Activated T-cell treated with anti-CD3 and anti-CD28 coated beads for 48 hours (primary cell): ENCODE measurements at regions not wholly inside any gene's neighbourhood (a gene's known extent, or its start where the extent isn't known, plus 50 kb on each side); places are given as distances from the start of the nearest gene placed in this dataset.
"Not testable (repeated sequence)": the region's sequence is repeated elsewhere in the genome, so short reads cannot be mapped to it uniquely, and the experiment has no call there.

ENCODE experiments used
- DNase-seq: peaks from one replicate; pipeline ENCODE4 v3.0.0-alpha.2; 2020; ENCODE audit warnings: low read depth

DNA sequence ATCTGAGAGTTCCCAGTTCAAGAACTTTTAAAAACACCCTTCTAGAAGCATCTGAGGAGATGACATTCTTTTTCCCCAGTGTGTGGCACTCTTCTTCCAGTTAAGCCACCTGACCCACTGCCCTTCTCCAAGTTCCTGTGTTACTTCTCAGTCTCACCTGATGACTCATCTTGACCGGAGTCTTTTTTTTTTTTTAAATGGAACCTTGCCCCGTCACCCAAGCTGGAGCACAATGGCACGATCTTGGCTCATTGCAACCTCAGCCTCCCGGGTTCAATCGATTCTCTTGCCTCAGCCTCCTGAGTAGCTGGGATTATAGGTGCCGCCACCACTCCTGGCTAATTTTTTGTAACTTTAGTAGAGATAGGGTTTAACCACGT, 224.1 kb upstream of the DAB2 start:
- DNase-seq: no peak

GRCh38 chr5:39648085-39648847, 223.5 kb upstream of the DAB2 start:
- DNase-seq: no peak

GRCh38 chr5:39640552-39640951, 215.8 kb upstream of the DAB2 start:
- DNase-seq: no peak

DNA sequence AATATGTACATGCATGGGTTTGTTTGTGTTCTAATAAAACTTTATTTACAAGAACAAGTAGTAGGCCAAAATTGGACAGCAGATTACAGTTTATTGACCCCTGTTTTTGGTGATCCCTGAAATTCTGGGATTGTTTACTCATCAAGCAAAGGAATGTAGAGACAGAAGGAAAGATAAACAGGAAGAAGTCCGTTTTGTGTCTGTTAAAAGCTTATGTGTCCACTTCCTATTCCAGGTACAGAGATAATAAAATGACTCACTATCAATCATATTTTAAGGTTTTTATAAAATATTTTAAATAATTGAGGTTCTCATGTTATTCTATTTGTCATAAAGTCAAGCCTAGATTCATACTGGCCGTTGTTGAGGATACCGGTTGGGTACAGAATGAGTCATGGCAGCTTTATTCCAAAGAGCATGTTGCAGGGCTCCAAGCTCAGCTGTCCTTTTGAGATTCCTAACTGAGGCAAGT, 214.9 kb upstream of the DAB2 start:
- no peak for DNase-seq

- DNase-seq: no peak
Observed at GRCh38 chr5:39638813-39639212, 214.0 kb upstream of the DAB2 start.

DNA sequence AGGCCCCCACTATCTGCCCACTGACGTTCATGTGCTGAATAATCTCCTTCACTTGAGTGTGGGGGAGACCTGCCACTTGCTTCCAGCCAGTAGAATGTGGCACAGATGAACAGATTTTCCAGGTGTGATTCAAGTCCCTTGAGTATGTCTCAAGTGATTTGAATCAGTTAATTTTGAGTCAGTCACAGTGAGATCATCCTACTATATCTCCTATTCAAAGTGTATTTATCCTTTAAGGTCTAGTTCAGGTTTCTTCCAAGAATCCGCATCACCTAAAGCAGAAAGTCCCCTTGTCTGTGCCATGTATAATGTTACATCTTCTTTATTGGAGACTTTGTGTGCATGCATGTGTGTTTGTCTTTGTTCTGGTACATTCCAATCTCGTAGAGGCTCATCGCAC, 208.3 kb upstream of the DAB2 start:
- DNase-seq: no peak

GRCh38 chr5:39631958-39632357, 207.2 kb upstream of the DAB2 start:
- DNase-seq: no peak

DNA sequence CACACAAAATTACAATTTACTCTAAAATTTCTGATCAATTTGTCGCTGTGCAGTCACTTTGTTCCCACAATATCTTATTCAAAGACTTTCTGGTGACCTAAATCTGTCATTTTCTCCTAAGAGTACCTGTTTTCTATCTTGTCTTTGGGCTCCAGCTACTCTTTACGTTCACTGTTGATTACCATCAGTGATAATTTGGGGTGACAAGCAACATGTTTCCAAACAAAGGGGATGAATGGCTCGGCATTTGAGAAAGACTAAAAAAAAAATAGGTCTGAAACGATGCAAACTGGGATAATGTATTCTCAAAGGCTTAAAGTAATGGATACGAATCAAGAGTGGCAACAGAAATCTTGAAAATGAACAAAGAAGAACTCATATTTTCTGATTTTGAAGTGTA, 205.2 kb upstream of the DAB2 start:
- no peak for DNase-seq

GRCh38 chr5:39628348-39628747, 203.6 kb upstream of the DAB2 start:
- DNase-seq: no peak

GRCh38 chr5:39624890-39625289, 200.1 kb upstream of the DAB2 start:
- DNase-seq: no peak

GRCh38 chr5:39624268-39624886, 199.6 kb upstream of the DAB2 start:
- DNase-seq: no peak

GRCh38 chr5:39623291-39623865, 198.6 kb upstream of the DAB2 start:
- DNase-seq: no peak

GRCh38 chr5:39622281-39622680, 197.5 kb upstream of the DAB2 start:
- DNase-seq: no peak

GRCh38 chr5:39619168-39619818, 194.5 kb upstream of the DAB2 start:
- no peak for DNase-seq

GRCh38 chr5:39618391-39618790, 193.6 kb upstream of the DAB2 start:
- no peak for DNase-seq

- no peak for DNase-seq
Observed at GRCh38 chr5:39616131-39616530, 191.4 kb upstream of the DAB2 start.

- DNase-seq: not testable (repeated sequence)
Observed at GRCh38 chr5:39611076-39611475, 186.3 kb upstream of the DAB2 start.

DNA sequence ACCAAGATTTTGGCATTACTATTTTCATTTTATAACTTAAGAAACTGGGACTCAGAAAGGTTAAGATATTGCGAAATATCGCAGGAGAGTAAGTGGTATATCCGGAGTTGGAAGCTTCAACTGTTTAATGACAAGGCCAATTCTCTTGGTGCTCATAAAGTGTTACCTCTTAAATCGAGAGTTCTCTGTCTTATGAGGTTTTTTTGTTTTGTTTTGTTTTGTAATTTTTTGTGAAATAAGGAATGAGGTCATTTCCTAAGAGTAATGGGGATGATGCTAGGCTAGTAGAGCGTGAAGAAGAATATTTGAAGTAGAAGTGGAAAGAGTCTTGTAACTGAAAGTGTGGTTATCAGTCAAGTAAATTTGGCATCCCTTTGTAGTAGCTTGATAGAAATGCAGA, 183.2 kb upstream of the DAB2 start:
- no peak for DNase-seq

DNA sequence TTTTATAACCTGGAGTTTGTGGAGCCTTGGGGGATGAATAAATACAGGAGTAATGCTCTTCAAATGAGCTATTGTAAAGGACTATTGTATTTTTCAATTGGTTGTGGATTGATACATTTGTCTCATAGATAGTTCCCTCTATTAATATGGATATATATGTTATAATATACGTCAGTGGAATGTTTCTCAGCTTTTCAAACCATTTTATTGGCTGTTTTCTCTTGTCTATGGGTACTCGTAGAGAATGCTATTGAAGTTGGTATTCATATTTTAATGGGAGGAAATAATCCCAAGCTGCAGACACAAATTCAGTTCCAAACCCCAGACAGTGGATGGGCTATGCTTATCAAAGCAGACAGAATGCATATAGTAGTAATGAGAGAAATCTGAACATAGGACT, 181.8 kb upstream of the DAB2 start:
- no peak for DNase-seq

DNA sequence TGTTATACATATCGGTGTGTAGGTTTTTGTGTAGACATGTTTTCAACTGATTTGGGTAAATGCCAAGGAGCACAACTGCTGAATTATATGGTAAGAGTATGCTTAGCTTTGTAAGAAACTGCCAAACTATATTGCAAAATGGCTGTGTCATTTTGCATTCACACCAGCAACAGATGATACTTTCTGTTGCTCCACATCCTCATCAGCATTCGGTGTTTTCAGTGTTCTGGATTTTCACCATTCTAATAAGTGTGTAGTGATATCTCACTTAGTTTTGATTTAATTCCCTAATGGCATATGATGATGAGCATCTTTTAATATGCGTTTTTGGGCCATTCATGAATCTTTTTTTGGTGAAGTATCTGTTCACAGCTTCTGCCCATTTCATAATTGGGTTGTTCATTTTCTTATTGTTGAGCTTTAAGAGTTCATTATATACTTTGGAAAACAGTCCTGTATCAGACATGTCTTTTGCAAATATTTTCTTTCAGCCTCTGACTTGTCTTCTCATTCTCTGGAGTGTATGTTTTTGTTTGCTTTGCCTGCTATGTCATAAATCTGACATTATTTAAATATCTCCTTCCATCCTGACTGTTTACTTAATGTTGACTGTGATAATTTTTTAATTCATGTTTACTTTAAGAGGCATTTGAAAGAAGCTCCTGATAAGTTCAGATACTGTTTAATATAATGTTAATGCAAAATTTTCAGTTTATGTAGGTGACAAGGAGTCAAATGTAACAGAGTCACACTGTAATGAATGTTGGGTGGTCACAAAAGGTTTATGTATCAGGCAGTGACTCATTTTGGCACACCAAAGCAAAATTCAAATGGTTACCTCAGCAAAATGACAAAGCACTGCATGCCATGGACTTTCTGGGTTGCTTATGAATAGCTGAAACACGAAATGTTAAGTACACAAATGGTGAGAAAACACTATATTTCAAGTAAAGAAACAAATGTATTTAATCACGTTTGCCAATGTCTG, 181.1 kb upstream of the DAB2 start:
- no peak for DNase-seq

GRCh38 chr5:39605145-39605544, 180.4 kb upstream of the DAB2 start:
- DNase-seq: no peak

DNA sequence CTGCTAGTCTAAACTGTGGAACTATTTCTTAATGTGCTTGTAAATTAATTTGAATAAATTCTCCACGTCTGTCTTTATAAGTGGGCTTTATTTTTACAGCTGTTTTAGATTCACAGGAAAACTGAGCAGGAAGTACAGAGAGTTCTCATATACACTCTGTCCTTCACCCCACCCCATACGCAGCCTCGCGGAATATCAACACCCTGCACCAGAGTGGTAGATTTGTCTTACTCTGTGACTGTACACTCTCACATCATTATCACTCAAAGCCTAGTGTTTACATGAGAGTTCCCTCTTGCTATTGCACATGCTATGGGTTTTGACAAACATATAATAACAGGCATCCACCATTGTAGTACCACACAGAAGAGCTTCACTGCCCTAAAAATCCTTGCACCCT, 179.7 kb upstream of the DAB2 start:
- DNase-seq: no peak
